ENCODE measurements at regions not wholly inside any gene's neighbourhood (a gene's known extent, or its start where the extent isn't known, plus 50 kb on each side); places are given as distances from the start of the nearest gene placed in this dataset.

DNA sequence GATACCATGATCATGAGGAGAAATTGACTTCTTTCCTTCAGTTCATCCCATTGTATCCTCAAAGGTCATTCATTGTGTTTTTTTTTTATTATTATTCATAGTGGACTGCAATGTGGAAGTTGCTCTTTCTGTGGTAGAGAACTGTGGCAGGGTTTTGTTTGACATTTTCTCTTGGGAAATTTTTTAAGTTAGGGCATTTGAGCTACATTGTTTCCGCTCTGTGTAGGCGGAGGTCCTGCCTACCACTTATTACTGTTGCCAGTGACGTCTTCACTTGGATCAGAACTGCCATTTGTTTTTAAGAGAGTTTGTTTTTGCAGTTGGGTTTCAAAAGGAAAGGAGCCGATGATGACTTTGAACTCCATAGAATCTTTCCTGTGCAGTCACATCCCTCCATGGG lies 287.4 kb upstream of the FMN2 start:
- ATAC-seq (ENCODE audit: low read depth) (no peak), DNase-seq (no peak)
- Histone ChIP-seq H2AK9ac (replicated peaks; ENCODE audit: low read depth, low read length, poor library complexity) (no peak overlapping the region), H2BK15ac (ENCODE audit: low read depth, low read length) (no peak overlapping the region), H3K4me3 (ENCODE audit: insufficient read depth, low read depth, low read length) (no peak overlapping the region), H3K14ac (replicated peaks; ENCODE audit: low read depth, low read length) (no peak overlapping the region), H2BK5ac (ENCODE audit: low read depth, low read length, poor library complexity, severe bottlenecking) (no peak overlapping the region), H2AFZ (replicated peaks; ENCODE audit: low read length, poor library complexity) (no peak overlapping the region), H2AK5ac (ENCODE audit: low read depth, low read length) (no peak overlapping the region), H3K36me3 (ENCODE audit: control insufficient read depth, insufficient read depth, low read length) (no peaks in the 10 kb centered on the region), H3K18ac (ENCODE audit: low read depth, low read length) (no peak overlapping the region), H2BK120ac (ENCODE audit: low read depth, low read length) (no peak overlapping the region), H2BK20ac (ENCODE audit: low read depth, low read length) (no peak overlapping the region), H4K5ac (ENCODE audit: low read depth, low read length) (no peak overlapping the region), H4K8ac (ENCODE audit: low read depth in 2 of 2, low read length in 2 of 2) (no peak overlapping the region), H3K23ac (ENCODE audit: low read depth, low read length) (no peak overlapping the region), H3K27me3 (ENCODE audit: control insufficient read depth, insufficient read depth, low read length) (no peaks in the 10 kb centered on the region), H3K4me2 (ENCODE audit: low read depth, low read length) (no peak overlapping the region), H3K9ac (ENCODE audit: low read depth, low read length) (no peak overlapping the region), H3K56ac (ENCODE audit: extremely low read depth, insufficient read depth, low read length) (no peak overlapping the region), H4K20me1 (ENCODE audit: insufficient read depth, low read length) (no peaks in the 10 kb centered on the region), H3K27ac (ENCODE audit: insufficient read depth, low read length) (no peak overlapping the region), H3K9me1 (ENCODE audit: insufficient read depth, low read length) (no peaks in the 10 kb centered on the region), H3K9me3 (ENCODE audit: control insufficient read depth, insufficient read depth, low read length) (no peaks in the 10 kb centered on the region), H4K91ac (ENCODE audit: insufficient read depth, low read depth, low read length) (no peak overlapping the region), H3K79me1 (ENCODE audit: low read depth in 1 of 2, low read length in 2 of 2) (no peaks in the 10 kb centered on the region), H3K4ac (ENCODE audit: low read depth, low read length) (no peak overlapping the region), H3K4me1 (ENCODE audit: control insufficient read depth, insufficient read depth, low read length) (no peaks in the 10 kb centered on the region)
- dilution Hi-C loops (cut with HindIII; ENCODE audit: low sequenced_read_pairs, unreplicated experiment) (no loop called here), intact Hi-C loops (cut with micrococcal nuclease) (no loop called here), in situ Hi-C loops (cut with MboI; ENCODE audit: low sequenced_read_pairs) (no loop called here)
- whole genome bisulfite sequencing, 2 experiments (ENCODE audit: extremely low coverage in 2 of 2, insufficient read length in 1 of 2), result no CpG with 5 or more reads among the region's 4 CpGs
- ChIA-PET CTCF (interaction anchor here (1.3 kb wide), 1 partner anchor 11 kb away, joined by 6 read pairs; no protein-coding TSS in a partner anchor), POLR2A (ENCODE audit: unreplicated experiment) (no interaction called here)
- TF ChIP-seq MXI1 (IDR thresholded peaks at IDR 0.05; ENCODE audit: borderline replicate concordance, low read depth, low read length) (no peak), BHLHE40 (IDR thresholded peaks at IDR 0.05; ENCODE audit: low read depth, low read length) (no peak), FOS (IDR thresholded peaks at IDR 0.05; ENCODE audit: low read depth, low read length) (no peak), SMC3 (IDR thresholded peaks at IDR 0.05; ENCODE audit: low read depth, low read length) (no peak), NFE2L2 (IDR thresholded peaks at IDR 0.05; ENCODE audit: low read depth, low read length) (no peak), CEBPB (IDR thresholded peaks at IDR 0.05; ENCODE audit: low read depth, low read length) (no peak), CHD1 (IDR thresholded peaks at IDR 0.05; ENCODE audit: low read depth, low read length) (no peak), RCOR1 (IDR thresholded peaks at IDR 0.05; ENCODE audit: insufficient replicate concordance, low read length) (no peak), RFX5 (IDR thresholded peaks at IDR 0.05; ENCODE audit: low read depth, low read length) (no peak), RAD21 (IDR thresholded peaks at IDR 0.05; ENCODE audit: low read length) (no peak), MAFK (IDR thresholded peaks at IDR 0.05; ENCODE audit: low read depth, low read length) (no peak), POLR2A (IDR thresholded peaks at IDR 0.05; ENCODE audit: low read depth, low read length) (no peak), MAZ (IDR thresholded peaks at IDR 0.05; ENCODE audit: borderline replicate concordance, low read depth, low read length) (no peak)
- TF ChIP-seq, protein P1, sequence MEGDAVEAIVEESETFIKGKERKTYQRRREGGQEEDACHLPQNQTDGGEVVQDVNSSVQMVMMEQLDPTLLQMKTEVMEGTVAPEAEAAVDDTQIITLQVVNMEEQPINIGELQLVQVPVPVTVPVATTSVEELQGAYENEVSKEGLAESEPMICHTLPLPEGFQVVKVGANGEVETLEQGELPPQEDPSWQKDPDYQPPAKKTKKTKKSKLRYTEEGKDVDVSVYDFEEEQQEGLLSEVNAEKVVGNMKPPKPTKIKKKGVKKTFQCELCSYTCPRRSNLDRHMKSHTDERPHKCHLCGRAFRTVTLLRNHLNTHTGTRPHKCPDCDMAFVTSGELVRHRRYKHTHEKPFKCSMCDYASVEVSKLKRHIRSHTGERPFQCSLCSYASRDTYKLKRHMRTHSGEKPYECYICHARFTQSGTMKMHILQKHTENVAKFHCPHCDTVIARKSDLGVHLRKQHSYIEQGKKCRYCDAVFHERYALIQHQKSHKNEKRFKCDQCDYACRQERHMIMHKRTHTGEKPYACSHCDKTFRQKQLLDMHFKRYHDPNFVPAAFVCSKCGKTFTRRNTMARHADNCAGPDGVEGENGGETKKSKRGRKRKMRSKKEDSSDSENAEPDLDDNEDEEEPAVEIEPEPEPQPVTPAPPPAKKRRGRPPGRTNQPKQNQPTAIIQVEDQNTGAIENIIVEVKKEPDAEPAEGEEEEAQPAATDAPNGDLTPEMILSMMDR (conservative IDR thresholded peaks at IDR 0.05; ENCODE audit: low read depth, low read length), result no peak
- TF ChIP-seq, protein P2, sequence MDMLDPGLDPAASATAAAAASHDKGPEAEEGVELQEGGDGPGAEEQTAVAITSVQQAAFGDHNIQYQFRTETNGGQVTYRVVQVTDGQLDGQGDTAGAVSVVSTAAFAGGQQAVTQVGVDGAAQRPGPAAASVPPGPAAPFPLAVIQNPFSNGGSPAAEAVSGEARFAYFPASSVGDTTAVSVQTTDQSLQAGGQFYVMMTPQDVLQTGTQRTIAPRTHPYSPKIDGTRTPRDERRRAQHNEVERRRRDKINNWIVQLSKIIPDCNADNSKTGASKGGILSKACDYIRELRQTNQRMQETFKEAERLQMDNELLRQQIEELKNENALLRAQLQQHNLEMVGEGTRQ (IDR thresholded peaks at IDR 0.05; ENCODE audit: low read depth, low read length), result no peak
- TF ChIP-seq, protein P3, sequence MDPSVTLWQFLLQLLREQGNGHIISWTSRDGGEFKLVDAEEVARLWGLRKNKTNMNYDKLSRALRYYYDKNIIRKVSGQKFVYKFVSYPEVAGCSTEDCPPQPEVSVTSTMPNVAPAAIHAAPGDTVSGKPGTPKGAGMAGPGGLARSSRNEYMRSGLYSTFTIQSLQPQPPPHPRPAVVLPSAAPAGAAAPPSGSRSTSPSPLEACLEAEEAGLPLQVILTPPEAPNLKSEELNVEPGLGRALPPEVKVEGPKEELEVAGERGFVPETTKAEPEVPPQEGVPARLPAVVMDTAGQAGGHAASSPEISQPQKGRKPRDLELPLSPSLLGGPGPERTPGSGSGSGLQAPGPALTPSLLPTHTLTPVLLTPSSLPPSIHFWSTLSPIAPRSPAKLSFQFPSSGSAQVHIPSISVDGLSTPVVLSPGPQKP (IDR thresholded peaks at IDR 0.05; ENCODE audit: borderline replicate concordance, low read depth, low read length), result no peak
- no TSS peak for BruUV-seq (replicated peaks)

Data from IMR-90 (cell line).